ES-I3 (cell line): ENCODE measurements at regions not wholly inside any gene's neighbourhood (a gene's known extent, or its start where the extent isn't known, plus 50 kb on each side); places are given as distances from the start of the nearest gene placed in this dataset.
"Not testable (repeated sequence)": the region's sequence is repeated elsewhere in the genome, so short reads cannot be mapped to it uniquely, and the experiment has no call there.

ENCODE experiments used
- H3K36me3 ChIP-seq: 2 replicates; pipeline ENCODE4 v1.6.1; 2013; ENCODE audit warnings: mild to moderate bottlenecking, low read length, control low read depth, moderate library complexity; ENCODE audit not compliant: insufficient read depth
- H3K4me1 ChIP-seq: 2 replicates; pipeline ENCODE4 v1.6.1; 2013; ENCODE audit warnings: mild to moderate bottlenecking, control low read depth, low read length; ENCODE audit not compliant: insufficient read depth
- H3K9ac ChIP-seq: 2 replicates; pipeline ENCODE4 v1.6.1; 2013; ENCODE audit warnings: low read depth, mild to moderate bottlenecking, low read length, moderate library complexity
- H3K9me3 ChIP-seq: 2 replicates; pipeline ENCODE4 v1.6.1; 2013; ENCODE audit warnings: mild to moderate bottlenecking, low read length, moderate library complexity; ENCODE audit not compliant: control insufficient read depth, insufficient read depth

DNA sequence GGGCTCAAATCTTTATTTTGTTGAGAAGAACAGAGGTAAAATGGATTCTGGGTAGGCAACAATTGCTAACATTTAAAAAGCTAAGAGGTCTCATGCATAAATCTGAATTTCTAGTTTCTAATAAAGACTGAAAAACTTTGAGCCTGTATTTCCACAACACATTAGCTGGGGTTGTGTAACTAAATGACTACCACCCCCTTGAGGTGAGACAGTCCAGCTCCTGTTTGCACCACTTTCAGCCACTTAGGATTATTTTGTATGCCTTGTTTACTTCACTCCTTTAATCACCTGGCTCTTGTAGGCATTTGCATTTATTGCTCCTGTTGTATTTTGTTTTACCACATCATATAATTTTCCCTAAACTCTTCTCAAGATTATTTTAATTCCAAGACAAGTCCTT, 376.6 kb downstream of the PTH2R start:
- H3K9ac ChIP-seq, result no peak overlapping the region

DNA sequence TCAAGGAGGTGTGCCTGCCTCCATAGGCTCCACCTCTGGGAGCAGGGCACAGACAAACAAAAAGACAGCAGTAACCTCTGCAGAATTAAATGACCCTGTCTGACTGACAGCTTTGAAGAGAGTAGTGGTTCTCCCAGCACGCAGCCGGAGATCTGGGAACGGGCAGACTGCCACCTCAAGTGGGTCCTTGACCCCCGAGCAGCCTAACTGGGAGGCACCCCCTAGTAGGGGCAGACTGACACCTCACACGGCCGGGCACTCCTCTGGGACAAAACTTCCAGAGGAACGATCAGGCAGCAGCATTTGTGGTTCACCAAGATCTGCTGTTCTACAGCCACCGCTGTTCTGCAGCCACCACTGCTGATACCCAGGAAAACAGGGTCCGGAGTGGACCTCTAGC, 378.2 kb downstream of the PTH2R start:
- not testable (repeated sequence) for H3K4me1 ChIP-seq, H3K36me3 ChIP-seq, H3K9ac ChIP-seq, H3K9me3 ChIP-seq

More for the DNA sequence above, 376.6 kb downstream of the PTH2R start:
- H3K36me3 ChIP-seq, result no peaks in the 10 kb centered on the region
- H3K4me1 ChIP-seq, result no peaks in the 10 kb centered on the region
- no peaks in the 10 kb centered on the region for H3K9me3 ChIP-seq

DNA sequence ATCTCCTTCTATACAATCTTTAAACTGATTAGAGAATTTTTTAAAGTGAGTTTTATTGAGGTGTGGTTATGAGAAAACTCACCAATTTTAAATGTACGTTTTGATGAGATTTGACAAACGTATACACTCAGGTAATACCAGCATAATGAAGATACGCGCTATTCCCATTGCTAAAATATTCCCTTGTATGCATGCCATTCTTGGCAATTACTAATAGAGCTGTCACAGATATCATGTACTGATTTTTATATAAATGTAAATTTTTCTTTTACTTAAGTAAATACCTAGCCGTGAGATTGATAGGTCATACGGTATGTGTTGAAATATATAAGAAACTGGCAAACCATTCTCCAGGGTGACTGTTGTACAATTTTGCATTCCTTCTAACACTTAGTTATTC, 384.7 kb downstream of the PTH2R start:
- H3K4me1 ChIP-seq, result no peaks in the 10 kb centered on the region
- no peaks in the 10 kb centered on the region for H3K36me3 ChIP-seq
- no peaks in the 10 kb centered on the region for H3K9me3 ChIP-seq
- no peak overlapping the region for H3K9ac ChIP-seq

DNA sequence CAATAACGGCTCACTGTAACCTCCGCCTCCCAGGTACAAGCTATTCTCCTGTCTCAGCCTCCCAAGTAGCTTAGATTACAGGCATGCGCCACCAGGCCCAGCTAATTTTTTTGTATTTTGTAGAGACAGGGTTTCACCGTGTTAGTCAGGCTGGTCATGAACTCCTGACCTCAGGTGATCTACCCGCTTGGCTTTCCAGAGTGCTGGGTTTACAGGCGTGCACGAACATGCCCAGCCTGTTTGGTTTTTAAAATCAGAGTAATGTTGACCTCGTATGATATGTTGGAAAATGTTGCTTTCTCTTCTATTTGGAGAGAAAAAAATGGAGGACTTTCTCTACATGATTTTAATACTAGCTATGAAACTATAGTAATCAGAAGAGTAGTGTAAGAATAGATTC, 386.2 kb downstream of the PTH2R start:
- Histone ChIP-seq H3K36me3 (no peaks in the 10 kb centered on the region), H3K4me1 (no peaks in the 10 kb centered on the region), H3K9me3 (no peaks in the 10 kb centered on the region), H3K9ac (no peak overlapping the region)

DNA sequence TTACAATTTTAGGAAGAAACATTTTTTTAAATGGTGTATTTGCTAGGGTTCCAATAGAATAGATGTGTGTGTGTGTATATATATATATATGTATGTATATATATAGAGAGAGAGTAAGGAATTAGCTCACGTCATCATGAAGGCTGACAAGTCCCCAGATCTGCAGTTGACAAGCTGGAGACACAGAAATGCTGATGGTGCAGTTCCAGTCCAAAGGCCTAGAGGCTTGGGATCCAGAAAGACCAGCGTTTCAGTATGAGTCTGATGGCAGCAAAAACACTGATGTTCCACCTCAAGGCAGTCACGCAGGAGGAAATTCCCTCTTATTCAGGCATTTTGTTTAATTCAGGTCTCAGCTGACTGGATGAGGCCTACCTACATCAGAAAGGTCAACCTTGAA, 386.8 kb downstream of the PTH2R start:
- Histone ChIP-seq H3K9ac (no peak overlapping the region), H3K9me3 (no peaks in the 10 kb centered on the region), H3K36me3 (no peaks in the 10 kb centered on the region), H3K4me1 (no peaks in the 10 kb centered on the region)

DNA sequence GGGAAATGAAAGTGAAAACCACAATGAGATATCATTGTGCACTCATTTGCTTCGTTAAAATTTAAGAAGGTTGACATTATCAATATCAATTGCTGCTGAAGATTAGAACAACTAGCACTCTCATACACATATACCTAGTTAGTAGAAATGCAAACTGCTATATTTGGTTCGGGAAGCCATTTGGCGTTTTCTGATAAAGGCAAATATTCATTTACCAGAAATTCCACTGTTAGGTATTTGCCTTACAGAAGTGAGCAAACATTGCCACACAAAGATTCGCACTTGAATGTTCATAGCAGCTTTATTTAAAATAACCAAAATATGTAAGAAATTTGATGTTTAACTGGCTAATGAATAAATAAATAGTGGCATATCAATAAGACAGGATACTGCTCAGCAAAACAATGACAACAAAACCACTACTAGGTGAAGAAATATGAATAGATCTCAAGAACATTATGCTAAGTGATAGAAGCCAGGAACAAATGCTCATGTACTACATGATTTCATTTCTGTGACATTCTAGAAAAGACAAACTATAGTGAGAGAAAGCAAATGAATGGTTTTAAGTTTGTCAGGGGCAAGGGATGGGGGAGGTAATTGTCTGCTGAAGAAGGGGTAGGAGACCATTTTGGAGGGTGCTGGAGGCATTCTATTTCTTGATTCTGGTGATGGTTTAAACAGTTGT, 387.8 kb downstream of the PTH2R start:
- Histone ChIP-seq H3K36me3 (no peaks in the 10 kb centered on the region), H3K9ac (no peak overlapping the region), H3K4me1 (no peaks in the 10 kb centered on the region; the same call in 1 of the 2 replicates), H3K9me3 (no peaks in the 10 kb centered on the region)

DNA sequence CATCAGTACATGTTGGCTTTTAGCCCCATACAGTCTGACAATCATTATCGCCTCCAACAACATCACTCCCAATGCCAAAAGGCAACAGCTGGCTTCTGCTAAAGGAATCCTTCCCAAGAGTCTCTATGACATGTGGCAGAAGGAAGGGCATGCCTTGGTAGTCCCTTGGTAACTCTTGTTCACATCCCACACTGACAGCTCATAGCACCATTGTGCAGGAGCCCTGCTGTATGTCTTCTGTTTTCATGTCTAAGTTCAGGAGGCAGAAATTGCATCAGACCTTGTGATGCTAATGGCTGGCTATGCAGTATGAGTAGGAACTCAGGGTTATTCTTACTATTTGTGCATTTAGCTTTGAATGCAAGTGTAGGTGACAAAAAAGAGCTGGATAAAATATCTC, 392.1 kb downstream of the PTH2R start:
- Histone ChIP-seq H3K4me1 (no peaks in the 10 kb centered on the region; the same call in 1 of the 2 replicates), H3K36me3 (no peaks in the 10 kb centered on the region), H3K9ac (no peak overlapping the region), H3K9me3 (no peaks in the 10 kb centered on the region)

DNA sequence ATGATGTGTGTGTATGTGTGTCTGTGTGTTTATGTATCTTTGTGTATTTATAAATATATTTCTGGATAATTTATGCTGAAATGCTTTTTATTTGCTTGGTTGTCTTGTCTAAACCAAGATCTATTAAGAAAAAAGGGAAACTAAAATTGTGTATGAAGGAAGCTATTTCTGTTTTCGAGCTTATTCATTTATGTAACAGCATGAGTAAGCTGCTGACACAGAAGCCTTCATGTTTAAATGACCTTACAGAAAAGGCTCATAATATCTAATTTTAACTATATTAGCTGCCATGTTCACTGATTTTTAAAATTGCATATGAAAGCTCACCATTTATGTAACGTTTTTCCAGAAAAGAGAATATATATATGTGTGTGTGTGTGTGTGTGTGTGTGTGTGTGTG, 392.8 kb downstream of the PTH2R start:
- H3K9me3 ChIP-seq, result no peaks in the 10 kb centered on the region
- H3K36me3 ChIP-seq, result no peaks in the 10 kb centered on the region
- H3K9ac ChIP-seq, result no peak overlapping the region
- H3K4me1 ChIP-seq, result no peaks in the 10 kb centered on the region; the same call in 1 of the 2 replicates

DNA sequence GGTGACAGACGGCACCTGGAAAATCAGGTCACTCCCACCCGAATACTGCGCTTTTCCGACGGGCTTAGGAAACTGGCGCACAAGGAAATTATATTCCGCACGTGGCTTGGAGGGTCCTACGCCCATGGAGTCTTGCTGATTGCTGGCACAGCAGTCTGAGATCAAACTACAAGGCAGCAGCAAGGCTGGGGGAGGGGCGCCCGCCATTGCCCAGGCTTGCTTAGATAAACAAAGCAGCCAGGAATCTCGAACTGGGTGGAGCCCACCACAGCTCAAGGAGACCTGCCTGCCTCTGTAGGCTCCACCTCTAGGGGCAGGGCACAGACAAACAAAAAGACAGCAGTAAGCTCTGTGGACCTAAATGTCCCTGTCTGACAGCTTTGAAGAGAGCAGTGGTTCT, 394.3 kb downstream of the PTH2R start:
- H3K9me3 ChIP-seq, H3K9ac ChIP-seq: not testable (repeated sequence)

DNA sequence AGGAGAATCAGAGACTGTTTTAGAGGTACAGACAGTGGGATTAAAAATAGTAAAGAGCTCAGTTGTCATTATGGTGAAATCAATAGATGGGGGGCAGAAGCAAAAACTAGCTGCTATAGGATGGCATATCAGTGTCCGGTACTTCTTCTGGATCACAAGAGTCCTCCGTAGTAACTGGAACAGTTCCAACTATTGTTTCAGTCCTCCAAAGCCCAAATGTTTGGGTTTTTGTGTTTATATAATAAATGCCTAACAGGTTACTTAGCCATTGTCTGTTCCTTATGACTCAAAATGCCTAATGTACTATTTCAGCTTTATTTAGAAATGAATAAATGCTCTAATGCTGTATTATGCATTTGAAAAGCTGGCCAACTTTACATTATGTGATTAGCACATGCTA, 401.2 kb downstream of the PTH2R start:
- Histone ChIP-seq H3K9ac (no peak overlapping the region), H3K4me1 (no peaks in the 10 kb centered on the region), H3K9me3 (no peaks in the 10 kb centered on the region), H3K36me3 (no peaks in the 10 kb centered on the region)

More for the DNA sequence above, 394.3 kb downstream of the PTH2R start:
- not testable (repeated sequence) for H3K4me1 ChIP-seq, H3K36me3 ChIP-seq

DNA sequence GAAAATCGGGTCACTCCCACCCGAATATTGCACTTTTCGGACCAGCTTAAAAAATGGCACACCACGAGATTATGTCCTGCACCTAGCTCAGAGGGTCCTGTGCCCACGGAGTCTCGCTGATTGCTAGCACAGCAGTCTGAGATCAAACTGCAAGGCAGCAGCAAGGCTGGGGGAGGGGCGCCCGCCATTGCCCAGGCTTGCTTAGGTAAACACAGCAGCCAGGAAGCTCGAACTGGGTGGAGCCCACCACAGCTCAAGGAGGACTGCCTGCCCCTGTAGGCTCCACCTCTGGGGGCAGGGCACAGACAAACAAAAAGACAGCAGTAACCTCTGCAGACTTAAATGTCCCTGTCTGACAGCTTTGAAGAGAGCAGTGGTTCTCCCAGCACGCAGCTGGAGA, 405.3 kb downstream of the PTH2R start:
- H3K9ac ChIP-seq, H3K9me3 ChIP-seq, H3K4me1 ChIP-seq, H3K36me3 ChIP-seq: not testable (repeated sequence)

DNA sequence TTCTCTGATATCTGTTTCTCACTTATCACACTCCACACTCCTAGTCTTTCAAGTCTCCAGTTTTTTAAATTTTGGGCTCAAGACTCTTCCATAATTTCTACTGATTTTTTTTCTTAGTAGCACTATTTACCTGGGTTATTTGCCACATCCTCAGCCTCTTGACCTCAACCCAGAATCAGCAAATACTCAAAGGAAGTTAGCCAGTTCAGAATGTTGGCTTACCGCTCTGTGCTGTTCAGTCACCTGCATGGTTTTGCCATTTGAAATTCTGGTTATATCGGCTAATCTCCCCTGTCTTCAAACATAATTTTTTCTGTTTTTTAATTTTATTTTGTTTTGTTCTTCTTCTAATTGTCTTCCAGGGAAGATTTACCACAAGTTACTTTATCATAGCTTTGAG, 412.6 kb downstream of the PTH2R start:
- peaks cover 5% of the 10 kb centered on the region; the same call in 1 of the 2 replicates for H3K4me1 ChIP-seq
- no peak overlapping the region for H3K9ac ChIP-seq
- no peaks in the 10 kb centered on the region for H3K9me3 ChIP-seq
- H3K36me3 ChIP-seq, result no peaks in the 10 kb centered on the region

DNA sequence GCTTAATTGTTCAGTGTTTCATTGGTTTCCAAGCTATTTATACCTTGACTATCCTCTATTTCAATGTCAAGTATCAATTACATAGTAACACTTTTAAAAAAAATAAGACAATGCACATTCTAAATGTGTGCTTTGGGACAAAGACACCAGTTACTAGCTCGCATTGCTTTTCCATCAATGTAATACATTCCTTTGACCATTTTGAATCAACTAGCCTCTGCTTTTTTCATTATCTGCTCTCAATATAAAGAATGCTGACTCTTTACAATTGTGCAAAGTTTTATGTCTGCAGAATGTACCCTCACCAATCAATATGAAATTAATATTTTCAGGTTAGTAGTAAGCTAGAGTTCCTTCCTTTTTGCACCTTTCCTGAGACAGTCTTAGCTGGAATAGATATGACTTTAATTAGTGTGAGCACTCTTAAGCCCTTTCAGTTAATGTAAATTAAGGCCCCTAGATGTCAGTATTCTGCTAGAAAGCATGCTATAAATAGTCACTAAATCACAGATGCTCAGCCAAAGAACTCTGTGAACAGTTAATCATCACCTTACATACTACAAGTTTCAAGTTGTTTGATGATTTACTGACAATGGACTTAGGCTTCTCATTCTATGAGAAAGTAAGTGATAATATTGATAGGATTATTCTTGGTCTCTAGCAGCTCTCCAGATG, 413.6 kb downstream of the PTH2R start:
- Histone ChIP-seq H3K36me3 (no peaks in the 10 kb centered on the region), H3K4me1 (peaks cover 5% of the 10 kb centered on the region; the same call in 1 of the 2 replicates), H3K9me3 (no peaks in the 10 kb centered on the region), H3K9ac (no peak overlapping the region)

DNA sequence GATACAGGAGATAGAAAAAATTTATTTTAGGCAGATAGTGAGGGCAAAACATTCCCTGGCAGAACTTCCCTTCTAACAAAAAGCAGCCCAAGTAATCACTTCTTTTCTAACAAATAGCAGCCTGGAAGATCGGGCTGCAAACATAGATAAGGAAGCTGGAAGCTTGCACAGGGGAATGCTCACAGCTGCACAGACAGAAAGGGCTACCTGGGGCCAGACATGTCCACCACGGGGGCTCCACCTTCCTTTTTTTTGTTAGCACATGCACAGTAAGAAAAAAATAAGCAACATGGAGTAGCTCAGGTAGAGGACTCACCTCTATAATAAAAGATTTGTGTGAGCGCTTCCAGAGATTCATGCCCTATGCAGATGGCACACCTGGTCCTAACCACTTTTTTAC, 420.5 kb downstream of the PTH2R start:
- no peaks in the 10 kb centered on the region for H3K9me3 ChIP-seq
- no peaks in the 10 kb centered on the region for H3K36me3 ChIP-seq
- no peak overlapping the region for H3K9ac ChIP-seq
- no peaks in the 10 kb centered on the region for H3K4me1 ChIP-seq

DNA sequence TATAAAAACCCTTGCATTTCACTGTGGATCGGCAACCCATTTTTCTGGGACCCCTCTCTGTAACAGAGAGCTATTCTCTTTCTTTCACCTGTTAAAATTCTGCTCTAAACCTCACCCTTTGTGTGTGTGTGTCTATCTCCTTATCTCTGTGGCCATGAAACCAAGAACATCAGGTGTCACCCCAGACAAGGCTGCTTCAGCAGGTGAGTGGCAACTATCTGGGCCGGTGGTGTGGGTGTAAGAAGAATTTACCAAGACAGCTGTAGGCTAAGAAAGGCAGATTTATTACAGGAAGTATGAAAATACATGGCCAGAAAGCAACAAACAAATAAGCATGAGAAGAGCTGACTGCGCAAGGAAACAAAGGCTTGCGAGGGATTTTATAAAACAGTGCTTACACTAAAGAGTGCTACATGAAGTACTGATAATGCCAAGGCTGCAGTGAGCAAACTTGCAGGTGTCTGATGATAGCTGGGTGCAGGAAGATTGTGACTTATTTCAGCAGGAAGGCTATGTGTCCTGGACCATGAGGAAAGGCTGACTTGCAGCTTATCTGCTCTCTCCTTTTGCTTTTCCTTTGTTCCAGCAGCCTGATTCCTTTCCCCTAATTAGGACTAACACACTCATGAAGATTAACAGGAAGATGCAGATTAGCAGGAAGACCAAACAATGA, 421.1 kb downstream of the PTH2R start:
- H3K9ac ChIP-seq, result no peak overlapping the region
- H3K36me3 ChIP-seq, result no peaks in the 10 kb centered on the region
- no peaks in the 10 kb centered on the region for H3K9me3 ChIP-seq
- no peaks in the 10 kb centered on the region for H3K4me1 ChIP-seq
